Activated CD8-positive, alpha-beta T cell treated with anti-CD3 and anti-CD28 coated beads for 36 hours (primary cell): ENCODE measurements at regions not wholly inside any gene's neighbourhood (a gene's known extent, or its start where the extent isn't known, plus 50 kb on each side); places are given as distances from the start of the nearest gene placed in this dataset.

Experiments used
- ATAC-seq: fragments of 200-7000 bp; cut with Tn5 transposase; one replicate; pipeline ENCODE4 v1.10.0; 2021; ENCODE audit warnings: mild to moderate bottlenecking, moderate library complexity
- CTCF ChIA-PET: fragments of 350-600 bp; sonication (Branson Sonifier 250); formaldehyde crosslinking; loops from one replicate; lab custom pipeline; 2021; ENCODE audit warnings: antibody characterized with exemption; lab: Charles Lee
- POLR2A ChIA-PET: fragments of 350-600 bp; sonication (Branson Sonifier 250); formaldehyde crosslinking; loops from one replicate; lab custom pipeline; 2021; ENCODE audit warnings: antibody characterized with exemption; lab: Charles Lee
- DNase-seq: peaks from one replicate; pipeline ENCODE4 v3.0.0-alpha.2; 2020
- H3K27ac Mint-ChIP-seq: one replicate; pipeline ENCODE4 v1.8.0; 2021; ENCODE audit warnings: mild to moderate bottlenecking, mixed read lengths
- H3K27me3 Mint-ChIP-seq: one replicate; pipeline ENCODE4 v1.8.0; 2021; ENCODE audit warnings: mixed read lengths
- H3K36me3 Mint-ChIP-seq: one replicate; pipeline ENCODE4 v1.8.0; 2021; ENCODE audit warnings: low read depth, mixed read lengths
- H3K4me1 Mint-ChIP-seq: one replicate; pipeline ENCODE4 v1.8.0; 2021; ENCODE audit warnings: low read depth, mixed read lengths
- H3K4me3 Mint-ChIP-seq: one replicate; pipeline ENCODE4 v1.8.0; 2021; ENCODE audit warnings: mild to moderate bottlenecking, moderate library complexity, mixed read lengths
- H3K9me3 Mint-ChIP-seq: one replicate; pipeline ENCODE4 v1.8.0; 2021; ENCODE audit warnings: mixed read lengths
- intact Hi-C: fragments of 100-400 bp; cut with micrococcal nuclease; formaldehyde crosslinking; loops from one replicate; pipeline ENCODE4 v1.10.0; 2022
- TF ChIP-seq, protein P1 (sequence below): fragments of 200-600 bp; IDR thresholded peaks from one replicate; pipeline ENCODE4 v1.8.0; 2022; ENCODE audit warnings: antibody characterized with exemption, mild to moderate bottlenecking

DNA sequence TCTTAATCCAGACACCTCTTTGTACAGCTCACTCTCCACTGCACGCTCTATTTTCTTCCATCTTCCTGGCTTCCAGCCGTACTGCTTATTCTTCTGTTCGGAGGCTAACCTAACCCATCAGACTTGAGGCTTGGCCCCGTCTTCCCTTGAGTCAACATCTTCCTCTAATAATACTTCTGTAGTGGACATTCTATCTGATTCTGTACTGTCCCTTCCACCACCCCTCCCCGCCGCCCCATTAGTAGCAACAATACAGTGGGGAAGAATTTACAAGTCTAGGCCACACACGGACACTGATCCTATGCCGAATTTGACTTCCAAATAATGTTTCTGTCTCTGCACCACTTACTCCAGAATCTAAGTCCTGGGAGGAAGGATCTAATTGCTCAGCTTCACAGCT lies 86.0 kb upstream of the TNRC6A start:
- no peaks in the 10 kb centered on the region for H3K36me3 Mint-ChIP-seq
- CTCF ChIA-PET: no interaction called here
- H3K27me3 Mint-ChIP-seq: peaks cover 14% of the 10 kb centered on the region
- TF ChIP-seq, protein P1, sequence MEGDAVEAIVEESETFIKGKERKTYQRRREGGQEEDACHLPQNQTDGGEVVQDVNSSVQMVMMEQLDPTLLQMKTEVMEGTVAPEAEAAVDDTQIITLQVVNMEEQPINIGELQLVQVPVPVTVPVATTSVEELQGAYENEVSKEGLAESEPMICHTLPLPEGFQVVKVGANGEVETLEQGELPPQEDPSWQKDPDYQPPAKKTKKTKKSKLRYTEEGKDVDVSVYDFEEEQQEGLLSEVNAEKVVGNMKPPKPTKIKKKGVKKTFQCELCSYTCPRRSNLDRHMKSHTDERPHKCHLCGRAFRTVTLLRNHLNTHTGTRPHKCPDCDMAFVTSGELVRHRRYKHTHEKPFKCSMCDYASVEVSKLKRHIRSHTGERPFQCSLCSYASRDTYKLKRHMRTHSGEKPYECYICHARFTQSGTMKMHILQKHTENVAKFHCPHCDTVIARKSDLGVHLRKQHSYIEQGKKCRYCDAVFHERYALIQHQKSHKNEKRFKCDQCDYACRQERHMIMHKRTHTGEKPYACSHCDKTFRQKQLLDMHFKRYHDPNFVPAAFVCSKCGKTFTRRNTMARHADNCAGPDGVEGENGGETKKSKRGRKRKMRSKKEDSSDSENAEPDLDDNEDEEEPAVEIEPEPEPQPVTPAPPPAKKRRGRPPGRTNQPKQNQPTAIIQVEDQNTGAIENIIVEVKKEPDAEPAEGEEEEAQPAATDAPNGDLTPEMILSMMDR: no peak
- no peaks in the 10 kb centered on the region for H3K9me3 Mint-ChIP-seq
- POLR2A ChIA-PET: no interaction called here
- no peak overlapping the region for H3K27ac Mint-ChIP-seq
- intact Hi-C loops: no loop called here
- no peak overlapping the region for H3K4me3 Mint-ChIP-seq
- H3K4me1 Mint-ChIP-seq: no peaks in the 10 kb centered on the region
- no peak for ATAC-seq
- DNase-seq: no peak

DNA sequence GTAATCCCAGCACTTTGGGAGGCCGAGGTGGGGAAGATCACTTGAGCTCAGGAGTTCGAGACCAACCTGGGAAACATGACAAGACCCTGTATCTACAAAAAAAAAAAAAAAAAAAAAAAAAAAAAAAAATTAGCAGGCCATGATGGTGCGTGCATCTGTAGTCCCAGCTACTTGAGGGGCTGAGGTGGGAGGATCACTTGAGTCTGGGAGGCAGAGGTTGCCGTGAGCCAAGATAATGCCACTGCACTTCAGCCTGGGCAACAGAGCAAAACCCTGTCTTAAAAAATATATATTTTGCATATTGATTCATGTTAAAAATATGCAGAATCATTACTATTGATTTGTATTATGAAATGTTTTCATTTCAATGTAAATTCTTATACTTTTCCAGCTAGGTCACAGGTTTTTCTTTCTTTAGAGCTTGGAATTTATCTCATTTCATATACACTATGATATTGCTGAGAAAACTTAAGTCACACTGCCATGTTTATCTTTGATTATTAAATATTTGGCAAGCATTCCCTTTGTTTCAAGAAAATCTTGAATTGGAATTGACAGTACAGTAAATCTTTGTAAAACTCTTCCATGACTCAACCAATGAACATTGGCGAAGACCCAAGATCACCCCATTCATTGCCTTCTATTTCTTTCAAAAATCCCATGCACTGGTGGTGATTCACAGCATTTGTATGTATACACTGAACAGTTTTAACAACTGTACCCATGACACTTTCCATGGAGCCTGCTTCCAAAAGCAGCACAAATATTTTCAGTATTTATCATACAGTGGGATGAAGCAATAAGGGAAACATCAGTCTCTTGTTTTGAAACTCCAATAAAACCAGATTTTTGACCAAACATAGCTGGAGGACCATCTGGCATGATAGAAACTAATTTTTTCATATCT lies 83.5 kb upstream of the TNRC6A start:
- ATAC-seq: no peak

DNA sequence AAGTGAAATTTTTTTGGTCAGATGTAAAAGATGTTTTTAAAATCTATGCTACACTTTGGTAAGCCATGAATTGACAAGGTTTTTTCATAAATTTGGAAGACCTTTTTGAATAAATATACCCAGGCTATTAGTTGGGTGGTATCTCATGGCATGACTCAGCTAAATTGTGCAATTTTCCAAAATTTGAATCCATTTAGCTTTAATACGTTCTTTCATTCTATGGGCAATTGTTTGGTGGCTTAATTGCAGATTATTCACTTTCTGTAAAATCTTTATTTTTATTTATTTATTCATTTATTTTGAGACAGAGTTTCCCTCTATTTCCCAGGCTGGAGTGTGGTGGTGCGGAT lies 82.8 kb upstream of the TNRC6A start:
- TF ChIP-seq, protein P1: no peak
- Mint-ChIP-seq H3K27me3 (peaks cover 16% of the 10 kb centered on the region), H3K9me3 (no peaks in the 10 kb centered on the region), H3K4me3 (no peak overlapping the region), H3K4me1 (no peaks in the 10 kb centered on the region), H3K27ac (no peak overlapping the region), H3K36me3 (no peaks in the 10 kb centered on the region)
- ChIA-PET CTCF (no interaction called here), POLR2A (no interaction called here)
- DNase-seq (no peak), ATAC-seq (no peak)
- intact Hi-C loops: no loop called here

More for the DNA sequence above, 83.5 kb upstream of the TNRC6A start:
- Mint-ChIP-seq H3K27me3 (peaks cover 16% of the 10 kb centered on the region), H3K36me3 (no peaks in the 10 kb centered on the region), H3K4me3 (no peak overlapping the region), H3K4me1 (no peaks in the 10 kb centered on the region), H3K9me3 (no peaks in the 10 kb centered on the region), H3K27ac (no peak overlapping the region)
- intact Hi-C loops: no loop called here
- ChIA-PET POLR2A (no interaction called here), CTCF (no interaction called here)
- TF ChIP-seq, protein P1: no peak
- DNase-seq: no peak

DNA sequence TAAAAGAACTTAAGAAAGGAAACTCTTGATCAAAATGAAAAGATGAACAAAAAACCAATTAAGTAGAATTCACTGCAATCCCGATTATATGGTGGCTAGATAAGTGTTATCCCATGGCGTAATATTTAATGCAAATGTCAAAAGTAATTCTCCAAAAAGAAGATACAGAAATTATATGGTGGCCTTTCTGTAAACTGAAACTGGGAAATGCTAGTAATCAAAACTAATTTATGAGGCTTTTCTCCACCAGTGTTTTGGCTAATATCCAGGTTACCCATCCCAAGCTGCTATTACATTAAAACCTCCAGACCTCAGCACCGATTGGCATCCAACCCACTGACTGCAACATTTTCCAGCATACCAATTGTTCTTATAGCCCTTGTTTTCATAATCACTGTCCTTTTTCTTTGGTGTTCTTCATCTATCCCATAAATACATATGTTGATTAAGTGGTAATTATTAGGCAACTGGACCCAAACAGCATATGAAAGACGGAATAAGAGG lies 77.2 kb upstream of the TNRC6A start:
- POLR2A ChIA-PET: no interaction called here
- no peaks in the 10 kb centered on the region for H3K4me1 Mint-ChIP-seq
- no peak overlapping the region for H3K27ac Mint-ChIP-seq
- intact Hi-C loops: no loop called here
- H3K27me3 Mint-ChIP-seq: peaks cover 6% of the 10 kb centered on the region
- CTCF ChIA-PET: no interaction called here
- no peaks in the 10 kb centered on the region for H3K36me3 Mint-ChIP-seq
- no peak for DNase-seq
- TF ChIP-seq, protein P1: no peak
- ATAC-seq: no peak
- H3K4me3 Mint-ChIP-seq: no peak overlapping the region
- H3K9me3 Mint-ChIP-seq: no peaks in the 10 kb centered on the region

DNA sequence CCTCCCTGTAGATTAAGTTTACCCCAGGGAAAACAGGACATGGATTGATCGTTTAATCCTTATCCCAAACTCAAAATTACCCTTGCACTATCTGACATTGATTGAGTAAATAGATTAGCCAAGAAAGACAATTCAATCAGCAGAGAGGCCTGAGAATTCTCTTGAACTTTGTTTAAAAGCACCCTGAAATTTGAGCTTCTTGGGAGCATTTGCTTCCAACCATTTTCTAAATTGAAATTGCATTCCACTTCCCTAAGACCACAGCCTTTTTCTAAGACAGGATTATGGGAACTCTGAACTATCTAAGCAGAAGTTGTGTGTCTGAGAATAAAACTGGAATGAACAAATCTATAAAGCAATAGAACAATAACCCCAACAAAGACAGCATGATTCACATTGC lies 76.6 kb upstream of the TNRC6A start:
- Mint-ChIP-seq H3K36me3 (no peaks in the 10 kb centered on the region), H3K9me3 (no peaks in the 10 kb centered on the region), H3K27ac (no peak overlapping the region), H3K4me1 (no peaks in the 10 kb centered on the region), H3K4me3 (no peak overlapping the region), H3K27me3 (peaks cover 6% of the 10 kb centered on the region)
- intact Hi-C loops: no loop called here
- CTCF ChIA-PET: no interaction called here
- ATAC-seq (no peak), DNase-seq (no peak)
- POLR2A ChIA-PET: no interaction called here
- TF ChIP-seq, protein P1: no peak
